ENCODE measurements at regions not wholly inside any gene's neighbourhood (a gene's known extent, or its start where the extent isn't known, plus 50 kb on each side); places are given as distances from the start of the nearest gene placed in this dataset.

GRCh38 chr9:108047264-108047663, 557.7 kb upstream of the KLF4 start (continued):
- TF ChIP-seq ZNF462 (CRISPR knock-in tag; IDR thresholded peaks at IDR 0.05): no peak

- Histone ChIP-seq H3K4me2 (no peak overlapping the region), H2AFZ (no peak overlapping the region), H3K79me2 (replicated peaks; ENCODE audit: insufficient read depth) (no peaks in the 10 kb centered on the region), H3K36me3 (ENCODE audit: insufficient read depth) (no peaks in the 10 kb centered on the region; the same call in 1 of the 2 replicates), H3K9me2 (ENCODE audit: insufficient read depth) (peaks cover 3% of the 10 kb centered on the region; the same call in 1 of the 2 replicates), H4K20me1 (replicated peaks; ENCODE audit: insufficient read depth) (no peaks in the 10 kb centered on the region), H3K4me3 (no peak overlapping the region), H3K27ac (ENCODE audit: low read depth) (no peak overlapping the region), H3F3A (replicated peaks; ENCODE audit: low read depth) (no peaks in the 10 kb centered on the region), H3K27me3 (ENCODE audit: insufficient read depth) (no peaks in the 10 kb centered on the region), H3K4me1 (ENCODE audit: insufficient read depth) (no peaks in the 10 kb centered on the region)
- TF ChIP-seq CREB1 (CRISPR knock-in tag; IDR thresholded peaks at IDR 0.05; ENCODE audit: low read depth) (no peak), EZH2phosphoT487 (IDR thresholded peaks at IDR 0.05; ENCODE audit: unreplicated experiment) (no peak), JUNB (IDR thresholded peaks at IDR 0.05; ENCODE audit: unreplicated experiment) (no peak), ETS1 (IDR thresholded peaks at IDR 0.05) (no peak), REST (IDR thresholded peaks at IDR 0.05; ENCODE audit: unreplicated experiment) (no peak), CTCF (conservative IDR thresholded peaks at IDR 0.05; ENCODE audit: low read depth in 2 of 2) (no peak), EZH2 (IDR thresholded peaks at IDR 0.05; ENCODE audit: low read depth, unreplicated experiment) (no peak), STAT1 (IDR thresholded peaks at IDR 0.05; ENCODE audit: unreplicated experiment) (no peak)
- no peak overlapping the region for H3K27ac Mint-ChIP-seq
- no peak overlapping the region for H3K4me3 Mint-ChIP-seq
- H3K36me3 Mint-ChIP-seq (ENCODE audit: low read depth): peaks cover 5% of the 10 kb centered on the region; the same call in 2 of the 3 replicates
- ATAC-seq (no peak), DNase-seq (ENCODE audit: low spot score) (no peak)
- H3K4me1 Mint-ChIP-seq: no peaks in the 10 kb centered on the region
- peaks cover 2% of the 10 kb centered on the region for H3K27me3 Mint-ChIP-seq (ENCODE audit: insufficient read depth, low read depth, poor library complexity)
- H3K9me3 Mint-ChIP-seq: peaks cover 13% of the 10 kb centered on the region
Observed at GRCh38 chr9:108045851-108046250, 556.3 kb upstream of the KLF4 start.

Measured in GM23338 (cell line).